Astrocyte (in vitro differentiated cells and primary cell): ENCODE measurements at regions not wholly inside any gene's neighbourhood (a gene's known extent, or its start where the extent isn't known, plus 50 kb on each side); places are given as distances from the start of the nearest gene placed in this dataset.

Experiments used
- EZH2 ChIP-seq: IDR thresholded peaks from 2 replicates; pipeline ENCODE4 v1.6.1; 2012; ENCODE audit warnings: mild to moderate bottlenecking, low read length, inconsistent platforms; ENCODE audit not compliant: insufficient read depth
- TF ChIP-seq, protein P1 (sequence below): IDR thresholded peaks from 2 replicates; pipeline ENCODE4 v1.5.1; 2011; ENCODE audit warnings: low read depth, mild to moderate bottlenecking, inconsistent platforms, low read length, moderate library complexity; ENCODE audit not compliant: insufficient read depth

DNA sequence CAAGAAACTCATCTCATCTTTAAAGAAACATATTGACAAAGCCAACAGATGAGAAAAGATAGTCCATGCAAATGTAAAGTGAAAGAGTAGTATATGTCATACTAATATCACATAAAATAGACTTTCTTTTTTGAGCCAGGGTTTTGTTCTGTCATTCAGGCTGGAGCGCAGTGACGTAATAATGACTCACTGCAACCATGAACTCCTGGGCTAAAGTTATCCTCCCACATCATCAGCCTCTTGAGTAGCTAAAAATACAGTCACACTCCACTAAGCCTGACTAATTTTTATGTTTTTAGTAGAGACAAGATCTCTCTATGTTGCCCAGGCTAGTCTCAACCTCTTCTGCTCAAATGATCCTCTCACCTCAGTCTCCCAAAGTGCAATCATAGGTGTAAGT is 51.8 kb upstream of the TRAM1L1 start:
- TF ChIP-seq, protein P1, sequence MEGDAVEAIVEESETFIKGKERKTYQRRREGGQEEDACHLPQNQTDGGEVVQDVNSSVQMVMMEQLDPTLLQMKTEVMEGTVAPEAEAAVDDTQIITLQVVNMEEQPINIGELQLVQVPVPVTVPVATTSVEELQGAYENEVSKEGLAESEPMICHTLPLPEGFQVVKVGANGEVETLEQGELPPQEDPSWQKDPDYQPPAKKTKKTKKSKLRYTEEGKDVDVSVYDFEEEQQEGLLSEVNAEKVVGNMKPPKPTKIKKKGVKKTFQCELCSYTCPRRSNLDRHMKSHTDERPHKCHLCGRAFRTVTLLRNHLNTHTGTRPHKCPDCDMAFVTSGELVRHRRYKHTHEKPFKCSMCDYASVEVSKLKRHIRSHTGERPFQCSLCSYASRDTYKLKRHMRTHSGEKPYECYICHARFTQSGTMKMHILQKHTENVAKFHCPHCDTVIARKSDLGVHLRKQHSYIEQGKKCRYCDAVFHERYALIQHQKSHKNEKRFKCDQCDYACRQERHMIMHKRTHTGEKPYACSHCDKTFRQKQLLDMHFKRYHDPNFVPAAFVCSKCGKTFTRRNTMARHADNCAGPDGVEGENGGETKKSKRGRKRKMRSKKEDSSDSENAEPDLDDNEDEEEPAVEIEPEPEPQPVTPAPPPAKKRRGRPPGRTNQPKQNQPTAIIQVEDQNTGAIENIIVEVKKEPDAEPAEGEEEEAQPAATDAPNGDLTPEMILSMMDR = no peak
- TF ChIP-seq EZH2 = no peak
